NB4 (cell line): ENCODE measurements at regions not wholly inside any gene's neighbourhood (a gene's known extent, or its start where the extent isn't known, plus 50 kb on each side); places are given as distances from the start of the nearest gene placed in this dataset.

ENCODE experiments used
- POLR2A ChIP-seq: IDR thresholded peaks from 2 replicates; pipeline ENCODE4 v1.6.1; 2011; ENCODE audit warnings: mild to moderate bottlenecking; ENCODE audit not compliant: insufficient read length; ENCODE audit errors: extremely low read depth
- TF ChIP-seq, protein P1 (sequence below): IDR thresholded peaks from one replicate; pipeline ENCODE4 v1.5.1; 2012; ENCODE audit warnings: low read depth, low read length
- TF ChIP-seq, protein P2 (sequence below): IDR thresholded peaks from 2 replicates; pipeline ENCODE4 v1.6.1; 2011; ENCODE audit warnings: low read depth, low read length

DNA sequence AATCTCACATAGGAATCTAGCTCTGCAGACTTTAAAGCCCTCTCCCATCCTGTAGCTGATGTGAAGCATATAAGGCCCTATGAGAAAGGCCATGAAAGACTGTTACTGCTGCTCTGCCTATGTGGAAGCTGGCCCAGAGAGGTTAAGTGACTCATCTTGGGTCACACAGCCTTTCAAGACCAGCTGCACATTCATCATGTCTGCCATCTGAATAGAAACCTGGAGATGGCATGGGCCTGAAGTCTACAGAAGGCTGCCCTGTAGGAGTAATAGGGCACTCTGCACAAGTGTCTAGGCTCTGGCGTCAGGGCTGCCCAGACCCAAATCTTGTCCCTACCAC lies 59.4 kb upstream of the COL13A1 start:
- TF ChIP-seq, protein P1, sequence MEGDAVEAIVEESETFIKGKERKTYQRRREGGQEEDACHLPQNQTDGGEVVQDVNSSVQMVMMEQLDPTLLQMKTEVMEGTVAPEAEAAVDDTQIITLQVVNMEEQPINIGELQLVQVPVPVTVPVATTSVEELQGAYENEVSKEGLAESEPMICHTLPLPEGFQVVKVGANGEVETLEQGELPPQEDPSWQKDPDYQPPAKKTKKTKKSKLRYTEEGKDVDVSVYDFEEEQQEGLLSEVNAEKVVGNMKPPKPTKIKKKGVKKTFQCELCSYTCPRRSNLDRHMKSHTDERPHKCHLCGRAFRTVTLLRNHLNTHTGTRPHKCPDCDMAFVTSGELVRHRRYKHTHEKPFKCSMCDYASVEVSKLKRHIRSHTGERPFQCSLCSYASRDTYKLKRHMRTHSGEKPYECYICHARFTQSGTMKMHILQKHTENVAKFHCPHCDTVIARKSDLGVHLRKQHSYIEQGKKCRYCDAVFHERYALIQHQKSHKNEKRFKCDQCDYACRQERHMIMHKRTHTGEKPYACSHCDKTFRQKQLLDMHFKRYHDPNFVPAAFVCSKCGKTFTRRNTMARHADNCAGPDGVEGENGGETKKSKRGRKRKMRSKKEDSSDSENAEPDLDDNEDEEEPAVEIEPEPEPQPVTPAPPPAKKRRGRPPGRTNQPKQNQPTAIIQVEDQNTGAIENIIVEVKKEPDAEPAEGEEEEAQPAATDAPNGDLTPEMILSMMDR = no peak
- TF ChIP-seq, protein P2, sequence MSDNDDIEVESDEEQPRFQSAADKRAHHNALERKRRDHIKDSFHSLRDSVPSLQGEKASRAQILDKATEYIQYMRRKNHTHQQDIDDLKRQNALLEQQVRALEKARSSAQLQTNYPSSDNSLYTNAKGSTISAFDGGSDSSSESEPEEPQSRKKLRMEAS = no peak
- no peak for TF ChIP-seq POLR2A
